Transverse colon (tissue), 3 donors: ENCODE measurements at regions not wholly inside any gene's neighbourhood (a gene's known extent, or its start where the extent isn't known, plus 50 kb on each side); places are given as distances from the start of the nearest gene placed in this dataset.

ENCODE experiments used
- CTCF ChIP-seq, 5 experiments: fragments of 200-600 bp in 3 of 5; fragments of 450-650 bp in 2 of 5; sonication (generic) in 3 of 5; IDR thresholded peaks; 1 replicate in 2 of 5; 2 replicates in 3 of 5; pipeline ENCODE4 v1.5.1; 2016 to 2017; ENCODE audit warnings: antibody characterized with exemption in 5 of 5, inconsistent platforms in 3 of 5, mild to moderate bottlenecking in 2 of 5, moderate library complexity in 1 of 5
- POLR2A ChIP-seq: fragments of 450-650 bp; IDR thresholded peaks from one replicate; pipeline ENCODE4 v1.6.1; 2016; ENCODE audit warnings: antibody characterized with exemption, mild to moderate bottlenecking, moderate library complexity

DNA sequence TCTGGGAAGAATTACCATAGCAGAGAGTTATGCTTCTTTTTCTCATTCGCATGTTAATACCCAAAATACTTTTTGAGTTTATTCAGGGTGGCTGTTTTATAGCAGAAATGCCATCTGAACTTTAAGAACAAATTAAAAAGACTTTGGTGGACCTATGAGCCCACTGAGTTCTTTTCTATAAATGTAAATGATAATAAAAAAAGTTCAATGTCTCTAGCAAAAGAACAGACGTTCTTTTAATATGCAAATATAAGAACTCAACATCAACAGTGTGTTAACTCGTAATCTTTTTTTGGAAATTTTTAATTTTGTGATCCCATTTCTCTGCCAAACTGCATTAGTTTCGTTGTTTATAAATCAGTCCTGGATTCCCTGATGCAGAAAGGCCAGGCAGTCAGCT, 1283.0 kb upstream of the NUDT12 start:
- TF ChIP-seq POLR2A (no peak), CTCF (IDR thresholded peaks at IDR 0.05) (no peak)
